ENCODE measurements at regions not wholly inside any gene's neighbourhood (a gene's known extent, or its start where the extent isn't known, plus 50 kb on each side); places are given as distances from the start of the nearest gene placed in this dataset.
"Not testable (repeated sequence)": the region's sequence is repeated elsewhere in the genome, so short reads cannot be mapped to it uniquely, and the experiment has no call there.

GRCh38 chr4:186416451-186417060 lies 138.8 kb downstream of the MTNR1A start:
- no peak overlapping the region for H3K4me3 Mint-ChIP-seq
- no peak for ATAC-seq

GRCh38 chr4:186414390-186414789 lies 141.0 kb downstream of the MTNR1A start:
- Mint-ChIP-seq H3K27ac (no peak overlapping the region), H3K4me3 (no peak overlapping the region), H3K27me3 (ENCODE audit: low read depth) (no peaks in the 10 kb centered on the region), H3K4me1 (ENCODE audit: low read depth) (no peaks in the 10 kb centered on the region), H3K36me3 (ENCODE audit: low read depth) (no peaks in the 10 kb centered on the region), H3K9me3 (ENCODE audit: insufficient read depth) (no peaks in the 10 kb centered on the region)
- DNase-seq (no peak), ATAC-seq (no peak)
- CTCF ChIA-PET, result no interaction called here
- POLR2A ChIA-PET, result no interaction called here

More at GRCh38 chr4:186416451-186417060, 138.8 kb downstream of the MTNR1A start:
- no peak overlapping the region for H3K27ac Mint-ChIP-seq
- no peaks in the 10 kb centered on the region for H3K4me1 Mint-ChIP-seq (ENCODE audit: low read depth)
- ChIA-PET CTCF (no interaction called here), POLR2A (no interaction called here)
- H3K36me3 Mint-ChIP-seq (ENCODE audit: low read depth), result no peaks in the 10 kb centered on the region
- DNase-seq, result no peak
- H3K27me3 Mint-ChIP-seq (ENCODE audit: low read depth), result no peaks in the 10 kb centered on the region
- no peaks in the 10 kb centered on the region for H3K9me3 Mint-ChIP-seq (ENCODE audit: insufficient read depth)

- ChIA-PET CTCF (no interaction called here), POLR2A (no interaction called here)
- ATAC-seq, result no peak
- Mint-ChIP-seq H3K27me3 (ENCODE audit: low read depth) (no peaks in the 10 kb centered on the region), H3K4me3 (no peak overlapping the region), H3K36me3 (ENCODE audit: low read depth) (no peaks in the 10 kb centered on the region), H3K4me1 (ENCODE audit: low read depth) (no peaks in the 10 kb centered on the region), H3K27ac (no peak overlapping the region), H3K9me3 (ENCODE audit: insufficient read depth) (no peaks in the 10 kb centered on the region)
- no peak for DNase-seq
Observed at GRCh38 chr4:186405957-186406356, 140.0 kb downstream of the F11 start.

- Mint-ChIP-seq H3K4me1 (ENCODE audit: low read depth) (no peaks in the 10 kb centered on the region), H3K27ac (no peak overlapping the region), H3K36me3 (ENCODE audit: low read depth) (no peaks in the 10 kb centered on the region), H3K4me3 (no peak overlapping the region), H3K27me3 (ENCODE audit: low read depth) (no peaks in the 10 kb centered on the region), H3K9me3 (ENCODE audit: insufficient read depth) (no peaks in the 10 kb centered on the region)
- DNase-seq (no peak), ATAC-seq (no peak)
- CTCF ChIA-PET, result no interaction called here
- POLR2A ChIA-PET, result no interaction called here
Observed at GRCh38 chr4:186404562-186405134, 138.7 kb downstream of the F11 start.

- DNase-seq (no peak), ATAC-seq (no peak)
- Mint-ChIP-seq H3K4me3 (no peak overlapping the region), H3K27me3 (ENCODE audit: low read depth) (no peaks in the 10 kb centered on the region), H3K27ac (no peak overlapping the region), H3K9me3 (ENCODE audit: insufficient read depth) (no peaks in the 10 kb centered on the region), H3K36me3 (ENCODE audit: low read depth) (no peaks in the 10 kb centered on the region), H3K4me1 (ENCODE audit: low read depth) (no peaks in the 10 kb centered on the region)
- POLR2A ChIA-PET, result no interaction called here
- CTCF ChIA-PET, result no interaction called here
Observed at GRCh38 chr4:186400676-186401075, 134.7 kb downstream of the F11 start.

- H3K27me3 Mint-ChIP-seq (ENCODE audit: low read depth), result no peaks in the 10 kb centered on the region
- ChIA-PET CTCF (no interaction called here), POLR2A (no interaction called here)
- no peak overlapping the region for H3K4me3 Mint-ChIP-seq
- DNase-seq (no peak), ATAC-seq (no peak)
- H3K4me1 Mint-ChIP-seq (ENCODE audit: low read depth), result no peaks in the 10 kb centered on the region
- H3K27ac Mint-ChIP-seq, result no peak overlapping the region
- no peaks in the 10 kb centered on the region for H3K9me3 Mint-ChIP-seq (ENCODE audit: insufficient read depth)
- H3K36me3 Mint-ChIP-seq (ENCODE audit: low read depth), result no peaks in the 10 kb centered on the region
Observed at GRCh38 chr4:186392017-186392416, 126.0 kb downstream of the F11 start.

GRCh38 chr4:186384328-186384727 lies 118.3 kb downstream of the F11 start:
- H3K27ac Mint-ChIP-seq, POLR2A ChIA-PET, CTCF ChIA-PET: not testable (repeated sequence)

GRCh38 chr4:186368281-186368680 lies 102.3 kb downstream of the F11 start:
- no peak overlapping the region for H3K27ac Mint-ChIP-seq

More at GRCh38 chr4:186384328-186384727, 118.3 kb downstream of the F11 start:
- not testable (repeated sequence) for DNase-seq; H3K4me3 Mint-ChIP-seq; H3K27me3 Mint-ChIP-seq (ENCODE audit: low read depth); H3K4me1 Mint-ChIP-seq (ENCODE audit: low read depth); H3K36me3 Mint-ChIP-seq (ENCODE audit: low read depth); ATAC-seq; H3K9me3 Mint-ChIP-seq (ENCODE audit: insufficient read depth)

GRCh38 chr4:186366326-186366725 lies 100.3 kb downstream of the F11 start:
- Mint-ChIP-seq H3K9me3 (ENCODE audit: insufficient read depth) (peaks cover 9% of the 10 kb centered on the region), H3K27ac (no peak overlapping the region), H3K27me3 (ENCODE audit: low read depth) (no peaks in the 10 kb centered on the region), H3K4me3 (no peak overlapping the region), H3K4me1 (ENCODE audit: low read depth) (no peaks in the 10 kb centered on the region), H3K36me3 (ENCODE audit: low read depth) (no peaks in the 10 kb centered on the region)
- POLR2A ChIA-PET, result no interaction called here
- no peak for ATAC-seq
- no peak for DNase-seq
- CTCF ChIA-PET, result no interaction called here

More at GRCh38 chr4:186368281-186368680, 102.3 kb downstream of the F11 start:
- ChIA-PET CTCF (no interaction called here), POLR2A (no interaction called here)
- Mint-ChIP-seq H3K9me3 (ENCODE audit: insufficient read depth) (peaks cover 9% of the 10 kb centered on the region), H3K4me1 (ENCODE audit: low read depth) (no peaks in the 10 kb centered on the region), H3K27me3 (ENCODE audit: low read depth) (no peaks in the 10 kb centered on the region), H3K4me3 (no peak overlapping the region), H3K36me3 (ENCODE audit: low read depth) (no peaks in the 10 kb centered on the region)
- ATAC-seq (no peak), DNase-seq (no peak)

GRCh38 chr4:186363038-186363437 lies 97.0 kb downstream of the F11 start:
- H3K27ac Mint-ChIP-seq; ATAC-seq; H3K36me3 Mint-ChIP-seq (ENCODE audit: low read depth); H3K9me3 Mint-ChIP-seq (ENCODE audit: insufficient read depth); CTCF ChIA-PET; DNase-seq; POLR2A ChIA-PET; H3K27me3 Mint-ChIP-seq (ENCODE audit: low read depth); H3K4me1 Mint-ChIP-seq (ENCODE audit: low read depth); H3K4me3 Mint-ChIP-seq: not testable (repeated sequence)

- no peak for DNase-seq
- Mint-ChIP-seq H3K27me3 (ENCODE audit: low read depth) (no peaks in the 10 kb centered on the region), H3K27ac (no peak overlapping the region), H3K4me1 (ENCODE audit: low read depth) (no peaks in the 10 kb centered on the region), H3K36me3 (ENCODE audit: low read depth) (no peaks in the 10 kb centered on the region), H3K9me3 (ENCODE audit: insufficient read depth) (peaks cover 5% of the 10 kb centered on the region), H3K4me3 (no peak overlapping the region)
- ChIA-PET POLR2A (no interaction called here), CTCF (no interaction called here)
- ATAC-seq, result no peak
Observed at GRCh38 chr4:186360551-186360950, 94.6 kb downstream of the F11 start.

GRCh38 chr4:186351668-186352194 lies 85.7 kb downstream of the F11 start:
- no peaks in the 10 kb centered on the region for H3K27me3 Mint-ChIP-seq (ENCODE audit: low read depth)
- ChIA-PET POLR2A (no interaction called here), CTCF (no interaction called here)
- H3K4me3 Mint-ChIP-seq, result no peak overlapping the region
- H3K9me3 Mint-ChIP-seq (ENCODE audit: insufficient read depth), result no peaks in the 10 kb centered on the region
- no peaks in the 10 kb centered on the region for H3K4me1 Mint-ChIP-seq (ENCODE audit: low read depth)
- ATAC-seq (no peak), DNase-seq (no peak)
- no peak overlapping the region for H3K27ac Mint-ChIP-seq
- no peaks in the 10 kb centered on the region for H3K36me3 Mint-ChIP-seq (ENCODE audit: low read depth)

GRCh38 chr4:186348433-186348832 lies 82.4 kb downstream of the F11 start:
- H3K9me3 Mint-ChIP-seq (ENCODE audit: insufficient read depth), result no peaks in the 10 kb centered on the region
- ChIA-PET CTCF (no interaction called here), POLR2A (no interaction called here)
- H3K4me1 Mint-ChIP-seq (ENCODE audit: low read depth), result no peaks in the 10 kb centered on the region
- ATAC-seq, result no peak
- H3K4me3 Mint-ChIP-seq, result no peak overlapping the region
- H3K36me3 Mint-ChIP-seq (ENCODE audit: low read depth), result no peaks in the 10 kb centered on the region
- no peak for DNase-seq
- no peaks in the 10 kb centered on the region for H3K27me3 Mint-ChIP-seq (ENCODE audit: low read depth)
- no peak overlapping the region for H3K27ac Mint-ChIP-seq

Measured in activated CD8-positive, alpha-beta T cell treated with anti-CD3 and anti-CD28 coated beads, Interleukin-2, amount 10 ng/mL, durations not matched to agents 7 days and 5 days (primary cell).